Type B pancreatic cell (in vitro differentiated cells): ENCODE measurements at regions not wholly inside any gene's neighbourhood (a gene's known extent, or its start where the extent isn't known, plus 50 kb on each side); places are given as distances from the start of the nearest gene placed in this dataset.

ENCODE experiments used
- DNase-seq: peaks from one replicate; pipeline ENCODE4 v3.0.0; 2021; ENCODE audit warnings: mixed read lengths; ENCODE audit not compliant: unreplicated experiment; ENCODE audit errors: extremely low spot score
- H3K27ac Mint-ChIP-seq: 2 replicates; pipeline ENCODE4 v1.8.0; 2021; ENCODE audit warnings: mild to moderate bottlenecking, mixed read lengths
- H3K27me3 Mint-ChIP-seq: 2 replicates; pipeline ENCODE4 v1.8.0; 2021; ENCODE audit warnings: mixed read lengths
- H3K36me3 Mint-ChIP-seq: 2 replicates; pipeline ENCODE4 v1.8.0; 2021; ENCODE audit warnings: mixed read lengths
- H3K4me1 Mint-ChIP-seq: one replicate; pipeline ENCODE4 v1.8.0; 2021; ENCODE audit warnings: mixed read lengths; ENCODE audit not compliant: unreplicated experiment
- H3K4me3 Mint-ChIP-seq: 2 replicates; pipeline ENCODE4 v1.8.0; 2021; ENCODE audit warnings: mild to moderate bottlenecking, mixed read lengths
- H3K9me3 Mint-ChIP-seq: 2 replicates; pipeline ENCODE4 v1.8.0; 2021; ENCODE audit warnings: mixed read lengths
- TF ChIP-seq, protein P1 (sequence below): fragments of 200-600 bp; sonication (generic); conservative IDR thresholded peaks from 2 replicates; pipeline ENCODE4 v1.5.0; 2021; ENCODE audit warnings: antibody characterized with exemption, mild to moderate bottlenecking

GRCh38 chr1:193774536-193775323, 588.3 kb upstream of the B3GALT2 start:
- Mint-ChIP-seq H3K4me1 (no peaks in the 10 kb centered on the region), H3K9me3 (peaks cover 4% of the 10 kb centered on the region), H3K4me3 (no peak overlapping the region), H3K36me3 (no peaks in the 10 kb centered on the region), H3K27ac (no peak overlapping the region), H3K27me3 (no peaks in the 10 kb centered on the region)
- DNase-seq: no peak
- TF ChIP-seq, protein P1, sequence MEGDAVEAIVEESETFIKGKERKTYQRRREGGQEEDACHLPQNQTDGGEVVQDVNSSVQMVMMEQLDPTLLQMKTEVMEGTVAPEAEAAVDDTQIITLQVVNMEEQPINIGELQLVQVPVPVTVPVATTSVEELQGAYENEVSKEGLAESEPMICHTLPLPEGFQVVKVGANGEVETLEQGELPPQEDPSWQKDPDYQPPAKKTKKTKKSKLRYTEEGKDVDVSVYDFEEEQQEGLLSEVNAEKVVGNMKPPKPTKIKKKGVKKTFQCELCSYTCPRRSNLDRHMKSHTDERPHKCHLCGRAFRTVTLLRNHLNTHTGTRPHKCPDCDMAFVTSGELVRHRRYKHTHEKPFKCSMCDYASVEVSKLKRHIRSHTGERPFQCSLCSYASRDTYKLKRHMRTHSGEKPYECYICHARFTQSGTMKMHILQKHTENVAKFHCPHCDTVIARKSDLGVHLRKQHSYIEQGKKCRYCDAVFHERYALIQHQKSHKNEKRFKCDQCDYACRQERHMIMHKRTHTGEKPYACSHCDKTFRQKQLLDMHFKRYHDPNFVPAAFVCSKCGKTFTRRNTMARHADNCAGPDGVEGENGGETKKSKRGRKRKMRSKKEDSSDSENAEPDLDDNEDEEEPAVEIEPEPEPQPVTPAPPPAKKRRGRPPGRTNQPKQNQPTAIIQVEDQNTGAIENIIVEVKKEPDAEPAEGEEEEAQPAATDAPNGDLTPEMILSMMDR: no peak

- no peaks in the 10 kb centered on the region for H3K27me3 Mint-ChIP-seq
- H3K36me3 Mint-ChIP-seq: no peaks in the 10 kb centered on the region
- DNase-seq: no peak
- H3K27ac Mint-ChIP-seq: no peak overlapping the region
- H3K4me3 Mint-ChIP-seq: no peak overlapping the region
- no peaks in the 10 kb centered on the region for H3K4me1 Mint-ChIP-seq
- TF ChIP-seq, protein P1: no peak
- peaks cover 4% of the 10 kb centered on the region for H3K9me3 Mint-ChIP-seq
Observed at GRCh38 chr1:193771596-193771995, 585.2 kb upstream of the B3GALT2 start.

GRCh38 chr1:193769651-193770050, 583.2 kb upstream of the B3GALT2 start:
- TF ChIP-seq, protein P1: no peak
- Mint-ChIP-seq H3K27ac (no peak overlapping the region), H3K4me3 (no peak overlapping the region), H3K27me3 (no peaks in the 10 kb centered on the region), H3K9me3 (no peaks in the 10 kb centered on the region), H3K4me1 (no peaks in the 10 kb centered on the region), H3K36me3 (no peaks in the 10 kb centered on the region)
- no peak for DNase-seq

DNA sequence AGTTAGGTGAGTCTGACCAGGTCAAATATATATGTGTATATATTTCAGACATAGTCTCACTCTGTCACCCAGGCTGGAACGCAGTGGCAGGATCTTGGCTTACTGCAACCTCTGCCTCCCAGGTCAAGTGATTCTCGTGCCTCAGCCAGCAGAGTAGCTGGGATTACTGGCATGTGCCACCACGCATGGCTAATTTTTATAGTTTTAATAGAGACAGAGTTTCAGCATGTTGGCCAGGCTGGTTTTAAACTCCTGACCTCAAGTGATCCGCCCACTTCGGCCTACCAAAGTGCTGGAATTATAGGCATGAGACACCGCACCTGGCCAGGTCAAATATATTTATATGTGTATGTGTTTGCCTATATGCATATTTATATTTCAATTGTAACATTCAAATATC, 581.5 kb upstream of the B3GALT2 start:
- Mint-ChIP-seq H3K9me3 (no peaks in the 10 kb centered on the region), H3K36me3 (no peaks in the 10 kb centered on the region), H3K4me3 (no peak overlapping the region), H3K27ac (no peak overlapping the region), H3K4me1 (no peaks in the 10 kb centered on the region), H3K27me3 (no peaks in the 10 kb centered on the region)
- TF ChIP-seq, protein P1: no peak
- DNase-seq: no peak

DNA sequence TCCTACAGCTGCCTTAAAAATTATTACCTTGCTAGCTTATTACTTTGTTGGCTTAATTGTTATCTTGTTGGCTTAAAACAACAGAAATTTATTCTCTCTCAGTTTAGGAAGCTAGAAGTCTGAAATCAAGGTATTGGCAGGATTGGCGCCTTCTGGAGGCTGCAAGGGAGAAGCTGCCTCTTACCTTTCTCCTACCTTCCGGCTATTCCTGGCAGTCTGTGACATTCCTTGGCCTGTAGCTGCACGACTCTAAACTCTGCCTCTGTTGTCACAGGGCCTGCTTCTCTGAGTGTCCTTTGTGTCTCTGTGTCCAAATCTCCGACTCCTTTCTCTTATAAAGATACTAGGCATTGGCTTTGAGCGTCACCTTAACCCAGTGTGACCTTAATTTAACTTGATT, 579.9 kb upstream of the B3GALT2 start:
- no peak for DNase-seq
- H3K36me3 Mint-ChIP-seq: no peaks in the 10 kb centered on the region
- H3K9me3 Mint-ChIP-seq: no peaks in the 10 kb centered on the region
- TF ChIP-seq, protein P1: no peak
- H3K27me3 Mint-ChIP-seq: no peaks in the 10 kb centered on the region
- no peak overlapping the region for H3K27ac Mint-ChIP-seq
- H3K4me1 Mint-ChIP-seq: no peaks in the 10 kb centered on the region
- no peak overlapping the region for H3K4me3 Mint-ChIP-seq
